OCI-LY7 (cell line): ENCODE measurements at regions not wholly inside any gene's neighbourhood (a gene's known extent, or its start where the extent isn't known, plus 50 kb on each side); places are given as distances from the start of the nearest gene placed in this dataset.

ENCODE experiments used
- CTCF ChIP-seq: fragments of 200-600 bp; sonication (generic); conservative IDR thresholded peaks from 2 replicates; pipeline ENCODE4 v1.5.1; 2014; ENCODE audit warnings: mild to moderate bottlenecking, antibody characterized with exemption, low read length, moderate library complexity, mixed read lengths
- EZH2phosphoT487 ChIP-seq: fragments of 200-600 bp; sonication (generic); IDR thresholded peaks from 2 replicates; pipeline ENCODE4 v1.6.1; 2018; ENCODE audit warnings: low read depth, borderline replicate concordance, mild to moderate bottlenecking, mixed run types, antibody characterized with exemption, low read length, moderate library complexity, mixed read lengths

- no peak for TF ChIP-seq CTCF
- TF ChIP-seq EZH2phosphoT487, result no peak
Measured at GRCh38 chr4:144861471-144861870, 215.5 kb downstream of the HHIP start.
